ENCODE measurements at regions not wholly inside any gene's neighbourhood (a gene's known extent, or its start where the extent isn't known, plus 50 kb on each side); places are given as distances from the start of the nearest gene placed in this dataset.

DNA sequence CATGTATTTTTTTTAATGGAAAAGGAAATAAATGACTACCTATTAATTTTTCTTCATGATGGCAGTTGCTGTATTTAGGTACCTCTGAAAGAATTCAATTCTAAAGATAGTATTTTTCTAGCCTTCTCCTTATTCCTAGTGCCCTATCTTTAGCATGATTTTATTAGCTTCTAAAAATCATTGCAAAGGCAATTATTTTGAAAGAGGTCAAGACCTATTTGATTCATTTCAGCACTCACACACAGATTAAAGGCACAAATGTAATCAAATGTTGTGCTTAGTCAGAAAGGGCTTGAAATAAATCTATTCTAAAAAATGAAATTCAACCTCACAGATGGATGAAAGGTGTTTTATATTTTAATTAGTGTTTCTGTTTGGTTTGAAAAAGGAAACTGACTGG, 74.8 kb upstream of the POF1B start:
- TF ChIP-seq, protein P1, sequence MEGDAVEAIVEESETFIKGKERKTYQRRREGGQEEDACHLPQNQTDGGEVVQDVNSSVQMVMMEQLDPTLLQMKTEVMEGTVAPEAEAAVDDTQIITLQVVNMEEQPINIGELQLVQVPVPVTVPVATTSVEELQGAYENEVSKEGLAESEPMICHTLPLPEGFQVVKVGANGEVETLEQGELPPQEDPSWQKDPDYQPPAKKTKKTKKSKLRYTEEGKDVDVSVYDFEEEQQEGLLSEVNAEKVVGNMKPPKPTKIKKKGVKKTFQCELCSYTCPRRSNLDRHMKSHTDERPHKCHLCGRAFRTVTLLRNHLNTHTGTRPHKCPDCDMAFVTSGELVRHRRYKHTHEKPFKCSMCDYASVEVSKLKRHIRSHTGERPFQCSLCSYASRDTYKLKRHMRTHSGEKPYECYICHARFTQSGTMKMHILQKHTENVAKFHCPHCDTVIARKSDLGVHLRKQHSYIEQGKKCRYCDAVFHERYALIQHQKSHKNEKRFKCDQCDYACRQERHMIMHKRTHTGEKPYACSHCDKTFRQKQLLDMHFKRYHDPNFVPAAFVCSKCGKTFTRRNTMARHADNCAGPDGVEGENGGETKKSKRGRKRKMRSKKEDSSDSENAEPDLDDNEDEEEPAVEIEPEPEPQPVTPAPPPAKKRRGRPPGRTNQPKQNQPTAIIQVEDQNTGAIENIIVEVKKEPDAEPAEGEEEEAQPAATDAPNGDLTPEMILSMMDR (IDR thresholded peaks at IDR 0.05; ENCODE audit: unreplicated experiment), result no peak
- Mint-ChIP-seq H3K4me1 (ENCODE audit: insufficient read depth, unreplicated experiment) (no peaks in the 10 kb centered on the region), H3K27ac (ENCODE audit: low read depth, unreplicated experiment) (no peak overlapping the region), H3K4me3 (ENCODE audit: unreplicated experiment) (no peak overlapping the region), H3K36me3 (ENCODE audit: insufficient read depth, unreplicated experiment) (no peaks in the 10 kb centered on the region), H3K27me3 (ENCODE audit: insufficient read depth, unreplicated experiment) (peaks cover 22% of the 10 kb centered on the region), H3K9me3 (ENCODE audit: unreplicated experiment) (no peaks in the 10 kb centered on the region)
- intact Hi-C loops (cut with micrococcal nuclease), result no loop called here
- DNase-seq (ENCODE audit: unreplicated experiment), result no peak
- ChIA-PET POLR2A (no interaction called here), CTCF (no interaction called here)
- BruUV-seq (replicated peaks), result no TSS peak

DNA sequence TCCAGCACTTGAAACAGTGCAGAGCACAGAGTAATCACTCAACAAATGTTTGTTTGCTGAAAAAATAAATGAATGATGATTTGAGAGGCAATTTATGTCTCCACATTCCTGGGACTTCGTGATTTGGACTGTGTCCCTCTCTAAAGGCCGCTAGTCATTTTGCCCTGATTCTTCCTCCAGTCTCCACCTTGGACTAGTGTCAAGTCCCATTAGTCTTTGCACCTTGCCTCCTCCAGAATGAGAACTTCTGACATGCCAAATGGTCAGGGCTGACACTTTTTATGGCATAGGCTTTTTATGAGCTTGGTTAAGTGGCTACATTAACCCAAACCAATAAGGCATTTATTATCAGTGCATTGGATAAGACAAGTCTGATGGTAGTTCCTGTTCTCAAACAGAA, 65.1 kb upstream of the POF1B start:
- ChIA-PET CTCF (no interaction called here), POLR2A (no interaction called here)
- TF ChIP-seq, protein P1 (IDR thresholded peaks at IDR 0.05; ENCODE audit: unreplicated experiment), result no peak
- BruUV-seq (replicated peaks), result no TSS peak
- Mint-ChIP-seq H3K27ac (ENCODE audit: low read depth, unreplicated experiment) (no peak overlapping the region), H3K36me3 (ENCODE audit: insufficient read depth, unreplicated experiment) (no peaks in the 10 kb centered on the region), H3K4me3 (ENCODE audit: unreplicated experiment) (no peak overlapping the region), H3K9me3 (ENCODE audit: unreplicated experiment) (peaks cover 40% of the 10 kb centered on the region), H3K27me3 (ENCODE audit: insufficient read depth, unreplicated experiment) (no peaks in the 10 kb centered on the region), H3K4me1 (ENCODE audit: insufficient read depth, unreplicated experiment) (no peaks in the 10 kb centered on the region)
- intact Hi-C loops (cut with micrococcal nuclease), result no loop called here
- DNase-seq (ENCODE audit: unreplicated experiment), result no peak

Data from MCF 10A (cell line).